ENCODE measurements at regions not wholly inside any gene's neighbourhood (a gene's known extent, or its start where the extent isn't known, plus 50 kb on each side); places are given as distances from the start of the nearest gene placed in this dataset.
A peak's percentile ranks its signal among the peaks of the same experiment; 100 is the strongest.

GRCh38 chr11:112584672-112585071 is 324.0 kb upstream of the PLET1 start:
- DNase-seq (ENCODE audit: low read depth in 3 of 3): no peak

GRCh38 chr11:112587664-112588063 is 327.0 kb upstream of the PLET1 start:
- DNase-seq (ENCODE audit: low read depth in 3 of 3): no peak

GRCh38 chr11:112588252-112588694 is 327.6 kb upstream of the PLET1 start:
- peak in 2 of 3 experiments; percentile 21 for DNase-seq (ENCODE audit: low read depth in 3 of 3)

- DNase-seq (ENCODE audit: low read depth in 3 of 3): no peak
Observed at GRCh38 chr11:112589155-112589554, 328.5 kb upstream of the PLET1 start.

- no peak for DNase-seq (ENCODE audit: low read depth in 3 of 3)
Observed at GRCh38 chr11:112590764-112591163, 330.1 kb upstream of the PLET1 start.

- DNase-seq (ENCODE audit: low read depth in 3 of 3): no peak
Observed at GRCh38 chr11:112593440-112593839, 332.8 kb upstream of the PLET1 start.

GRCh38 chr11:112596324-112596723 is 335.7 kb upstream of the PLET1 start:
- no peak for DNase-seq (ENCODE audit: low read depth in 3 of 3)

- no peak for DNase-seq (ENCODE audit: low read depth in 3 of 3)
Observed at GRCh38 chr11:112597286-112597790, 336.7 kb upstream of the PLET1 start.

- DNase-seq (ENCODE audit: low read depth in 3 of 3): no peak
Observed at GRCh38 chr11:112599265-112599664, 338.6 kb upstream of the PLET1 start.

GRCh38 chr11:112599856-112600533 is 339.3 kb upstream of the PLET1 start:
- DNase-seq (ENCODE audit: low read depth in 3 of 3): no peak

GRCh38 chr11:112605093-112605666 is 344.5 kb upstream of the PLET1 start:
- no peak for DNase-seq (ENCODE audit: low read depth in 3 of 3)

- DNase-seq (ENCODE audit: low read depth in 3 of 3): no peak
Observed at GRCh38 chr11:112606656-112607055, 346.0 kb upstream of the PLET1 start.

GRCh38 chr11:112608509-112608908 is 347.8 kb upstream of the PLET1 start:
- DNase-seq (ENCODE audit: low read depth in 3 of 3): no peak

GRCh38 chr11:112610494-112610893 is 349.8 kb upstream of the PLET1 start:
- no peak for DNase-seq (ENCODE audit: low read depth in 3 of 3)

- DNase-seq (ENCODE audit: low read depth in 3 of 3): no peak
Observed at GRCh38 chr11:112610996-112611750, 350.0 kb upstream of the NCAM1 start.

GRCh38 chr11:112611771-112612170 is 349.4 kb upstream of the NCAM1 start:
- no peak for DNase-seq (ENCODE audit: low read depth in 3 of 3)

- no peak for DNase-seq (ENCODE audit: low read depth in 3 of 3)
Observed at GRCh38 chr11:112612250-112612849, 348.9 kb upstream of the NCAM1 start.

- no peak for DNase-seq (ENCODE audit: low read depth in 3 of 3)
Observed at GRCh38 chr11:112613051-112613972, 347.9 kb upstream of the NCAM1 start.

- DNase-seq (ENCODE audit: low read depth in 3 of 3): no peak
Observed at GRCh38 chr11:112614605-112615004, 346.6 kb upstream of the NCAM1 start.

- DNase-seq (ENCODE audit: low read depth in 3 of 3): no peak
Observed at GRCh38 chr11:112615238-112615637, 346.0 kb upstream of the NCAM1 start.

- DNase-seq (ENCODE audit: low read depth in 3 of 3): no peak
Observed at GRCh38 chr11:112615891-112616290, 345.3 kb upstream of the NCAM1 start.

Measured in stimulated activated CD4-positive, alpha-beta T cell treated with anti-CD3 and anti-CD28 coated beads, TNF-alpha, amount 100 ng/mL, for 24 hours (primary cell).